Effector CD4-positive, alpha-beta T cell (primary cell): ENCODE measurements at regions not wholly inside any gene's neighbourhood (a gene's known extent, or its start where the extent isn't known, plus 50 kb on each side); places are given as distances from the start of the nearest gene placed in this dataset.

Experiments
- DNase-seq: peaks from one replicate; pipeline ENCODE4 v3.0.0-alpha.2; 2020

DNA sequence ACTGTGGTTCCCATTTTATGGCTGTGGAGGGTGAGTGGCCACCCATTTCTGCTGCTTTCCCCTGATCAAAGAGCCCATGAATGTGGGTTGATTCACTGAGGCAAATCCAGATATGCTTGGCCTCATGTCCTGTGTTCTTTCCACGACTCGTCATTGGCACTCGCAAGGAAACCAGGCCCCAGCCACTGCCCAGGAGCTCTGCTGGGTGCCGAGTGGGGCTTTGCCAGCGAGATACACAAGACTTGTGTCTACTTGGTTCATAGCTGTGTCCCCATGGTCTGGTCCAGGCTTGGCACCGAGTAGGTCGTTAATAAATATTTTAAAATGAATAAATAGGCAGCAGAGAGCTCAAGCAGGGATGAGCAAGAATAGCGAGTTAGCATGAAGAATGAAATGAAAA lies 1291.5 kb downstream of the TBC1D22A start:
- DNase-seq: no peak

DNA sequence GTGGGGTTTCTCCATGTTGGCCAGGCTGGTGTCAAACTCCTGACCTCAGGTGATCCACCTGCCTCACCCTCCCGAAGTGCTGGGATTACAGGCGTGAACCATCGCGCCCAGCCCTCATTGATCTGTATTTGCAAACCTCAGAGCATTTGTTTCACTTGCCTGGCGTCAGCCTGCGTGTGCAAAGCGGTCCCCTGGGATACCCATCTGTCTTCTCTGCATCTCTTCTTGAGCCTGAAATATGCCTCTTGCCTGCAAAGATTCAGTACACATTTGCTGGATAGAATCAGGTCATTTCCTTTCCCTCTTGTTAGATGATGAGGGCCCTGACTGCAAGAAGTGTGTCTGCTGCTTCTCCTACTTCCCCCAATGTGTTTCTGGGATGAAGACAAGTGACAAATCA lies 1291.0 kb downstream of the TBC1D22A start:
- DNase-seq: no peak

DNA sequence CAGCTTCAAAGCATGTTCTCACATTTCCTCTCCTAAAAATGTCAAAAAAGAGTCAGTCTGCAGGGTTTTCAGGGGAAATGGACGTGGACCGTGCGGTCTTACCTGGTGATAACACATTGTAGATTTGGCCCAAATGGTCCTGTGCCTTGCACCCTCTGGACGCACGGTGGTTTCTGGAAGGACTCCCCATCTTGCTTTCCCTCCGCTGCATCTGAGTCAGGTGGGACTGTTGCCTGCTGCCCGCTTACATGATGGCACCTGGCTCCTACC lies 1290.1 kb downstream of the TBC1D22A start:
- no peak for DNase-seq

DNA sequence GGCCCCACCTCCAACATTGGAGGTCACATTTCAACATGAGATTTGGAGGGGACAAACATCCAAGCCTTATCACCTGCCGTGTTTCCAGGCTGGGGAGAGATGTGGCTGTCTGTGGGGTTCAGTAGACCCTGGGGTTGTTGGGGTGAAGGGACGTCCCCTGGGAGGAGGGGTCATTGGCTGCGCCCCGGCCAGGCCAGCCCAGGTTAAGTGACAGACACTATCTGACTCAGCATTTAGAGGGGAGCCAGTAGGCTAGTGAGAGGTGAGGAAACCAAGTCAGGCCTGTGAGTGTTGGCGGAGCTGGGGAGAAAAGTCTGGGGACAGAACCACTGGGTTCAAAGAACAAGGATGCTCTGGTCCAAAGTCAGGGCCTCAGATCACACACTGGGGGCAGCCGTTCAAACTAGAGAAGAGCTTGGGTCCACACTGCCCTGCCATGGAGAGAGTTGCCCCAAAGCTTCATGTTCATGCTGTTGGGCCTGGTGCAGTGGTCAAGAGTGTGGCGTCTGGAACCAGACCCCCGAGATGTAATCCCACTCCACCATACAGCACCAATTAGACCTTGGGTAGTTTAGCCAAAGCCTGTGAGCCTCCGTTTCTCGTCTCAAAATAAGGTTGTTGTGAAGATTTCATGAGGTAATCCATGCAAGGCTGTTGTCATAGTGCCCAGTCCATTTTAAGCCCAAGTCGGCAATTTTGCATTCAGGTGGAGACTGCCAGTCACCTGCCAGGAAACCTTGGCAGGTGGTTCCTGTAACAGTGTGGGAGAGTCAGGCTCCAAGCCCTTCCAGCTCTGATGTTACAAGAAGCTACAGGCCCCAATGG lies 1289.6 kb downstream of the TBC1D22A start:
- DNase-seq: no peak

DNA sequence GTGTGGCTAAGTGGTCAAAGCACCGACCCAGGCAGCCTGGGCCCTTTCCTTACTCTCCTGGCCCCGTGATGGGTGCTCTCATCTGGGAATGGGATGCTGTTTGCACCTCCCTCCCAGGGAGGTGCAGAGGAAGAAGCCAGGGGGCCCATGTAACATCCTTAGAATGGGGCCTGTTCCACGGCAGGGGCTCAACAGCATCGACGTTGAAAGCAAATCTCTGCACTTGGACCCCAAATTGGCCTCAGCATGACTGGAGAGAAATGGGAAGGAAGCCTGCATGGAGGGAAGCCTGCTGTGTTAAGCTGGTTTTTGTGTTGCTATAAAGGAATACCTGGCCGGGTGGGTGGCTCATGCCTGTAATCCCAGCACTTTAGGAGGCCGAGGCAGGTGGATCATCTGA lies 1288.4 kb downstream of the TBC1D22A start:
- no peak for DNase-seq

DNA sequence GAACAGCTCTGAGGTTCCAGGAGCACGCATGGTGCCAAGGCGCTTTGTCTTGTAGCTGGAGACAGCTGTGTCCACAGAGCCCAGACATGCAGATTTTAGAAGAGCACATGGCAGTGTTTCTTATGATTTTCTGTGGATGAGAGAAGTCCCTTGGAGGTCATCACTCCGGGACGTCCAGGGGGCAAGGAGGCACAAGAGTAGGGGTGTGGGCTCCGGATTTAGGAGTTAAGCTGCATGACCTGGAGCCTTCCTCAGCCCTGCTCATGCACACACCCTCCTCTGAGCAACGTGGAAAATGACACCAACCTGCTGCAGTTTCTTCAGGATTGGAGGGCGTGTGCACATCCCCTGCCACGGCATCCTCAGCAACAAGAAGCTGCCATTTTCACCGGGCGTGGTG lies 1286.7 kb downstream of the TBC1D22A start:
- no peak for DNase-seq

DNA sequence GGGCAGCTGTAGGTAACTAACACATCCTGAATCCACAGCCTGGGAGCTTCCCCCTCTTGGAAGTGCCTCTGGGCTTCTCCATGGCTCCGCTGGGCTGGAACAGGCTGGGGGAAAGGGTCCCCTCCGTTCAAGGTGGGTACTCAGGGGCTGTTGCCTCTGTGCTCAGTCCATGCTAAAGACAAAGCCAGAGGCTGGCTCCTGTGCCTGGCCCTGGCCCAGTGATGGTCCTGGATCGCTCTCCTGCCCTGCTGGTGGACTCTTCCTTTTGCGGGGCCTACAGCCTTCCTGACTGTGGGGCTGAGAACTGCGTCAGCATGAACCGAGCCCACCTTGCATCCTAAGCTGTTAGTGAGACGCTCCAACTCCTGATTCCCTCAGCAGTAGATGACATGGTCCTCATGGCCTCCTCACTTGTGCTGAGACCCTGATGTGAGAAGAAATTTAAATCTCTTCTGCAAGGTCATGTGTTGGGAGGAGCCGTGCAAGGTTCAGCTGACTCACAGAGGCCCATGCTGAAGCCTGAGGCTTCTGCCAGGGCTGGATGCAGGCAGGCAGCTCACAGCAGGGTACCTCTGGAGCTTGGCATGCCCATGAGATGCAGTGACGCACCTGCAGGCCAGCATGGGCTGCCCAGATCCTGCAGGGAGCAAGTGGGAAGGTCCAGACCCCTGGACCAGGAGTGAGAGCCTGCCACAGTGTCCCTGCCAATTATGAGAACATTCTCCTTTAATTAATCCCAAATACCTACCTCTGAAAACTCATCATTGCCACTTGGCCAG lies 1285.5 kb downstream of the TBC1D22A start:
- DNase-seq: no peak

DNA sequence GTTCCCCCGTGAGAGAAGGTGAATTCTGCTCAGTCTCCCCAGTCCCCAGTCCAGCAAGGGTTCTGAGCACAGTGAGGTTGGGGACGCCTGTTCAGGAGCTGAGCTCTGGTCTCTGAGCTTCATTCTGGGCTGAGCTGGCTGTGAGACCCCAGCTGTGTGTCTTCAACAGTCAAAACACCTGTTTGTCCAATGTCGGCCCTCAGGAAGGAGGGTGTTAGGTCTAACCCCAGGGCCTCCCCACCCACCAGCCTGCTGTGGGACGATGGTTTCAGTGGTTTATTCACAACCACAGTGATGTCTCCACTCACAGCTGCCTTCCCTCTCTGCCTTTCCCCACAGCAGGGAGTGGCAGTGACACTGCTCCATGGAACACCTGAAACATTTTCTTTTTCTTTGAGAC lies 1282.9 kb downstream of the TBC1D22A start:
- DNase-seq: no peak

DNA sequence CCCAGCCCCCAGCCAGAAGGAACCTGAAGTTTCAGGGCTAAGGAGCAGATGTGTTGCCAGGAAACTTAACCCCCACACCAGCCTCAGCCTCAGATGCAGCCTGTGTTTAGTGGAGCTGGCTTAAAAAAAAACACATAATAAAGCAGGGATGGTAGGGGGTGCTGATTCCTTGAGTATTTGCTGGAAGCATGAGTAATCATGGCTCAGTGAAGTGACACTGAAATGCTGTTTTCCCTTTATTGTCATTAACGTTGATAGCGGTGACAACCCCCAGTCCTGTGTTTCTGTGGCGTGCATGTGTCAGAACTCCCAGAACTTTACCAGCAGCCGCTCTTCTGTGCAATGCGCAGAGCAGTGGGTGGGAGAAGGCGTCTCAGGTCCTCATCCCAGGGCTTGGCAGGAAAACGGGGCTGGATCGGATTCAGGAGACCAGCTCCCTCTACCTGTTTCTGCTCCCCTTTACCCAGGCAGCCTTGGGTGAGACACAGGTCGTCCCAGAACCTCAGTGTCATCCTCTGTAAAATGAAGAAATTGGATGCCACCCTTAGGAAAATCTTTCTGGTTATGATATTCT lies 1282.1 kb downstream of the TBC1D22A start:
- DNase-seq: no peak

DNA sequence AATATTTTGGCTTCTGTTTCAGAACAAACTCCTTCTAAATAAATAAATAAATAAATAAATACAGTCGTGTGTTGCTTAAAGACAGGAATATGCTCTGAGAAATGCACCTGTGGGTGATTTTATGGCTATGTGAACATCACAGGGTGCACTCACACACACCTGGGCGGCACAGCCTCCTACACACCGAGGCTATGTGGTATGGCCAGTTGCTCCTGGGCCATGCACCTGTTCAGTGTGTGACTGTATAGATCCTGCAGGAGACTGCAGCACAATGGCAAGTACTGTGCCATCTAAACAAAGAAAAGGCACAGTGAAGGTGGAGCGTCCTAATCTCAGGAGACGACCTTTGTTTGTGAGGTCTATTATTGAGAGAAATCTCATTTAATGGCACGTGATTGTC lies 1281.1 kb downstream of the TBC1D22A start:
- no peak for DNase-seq

DNA sequence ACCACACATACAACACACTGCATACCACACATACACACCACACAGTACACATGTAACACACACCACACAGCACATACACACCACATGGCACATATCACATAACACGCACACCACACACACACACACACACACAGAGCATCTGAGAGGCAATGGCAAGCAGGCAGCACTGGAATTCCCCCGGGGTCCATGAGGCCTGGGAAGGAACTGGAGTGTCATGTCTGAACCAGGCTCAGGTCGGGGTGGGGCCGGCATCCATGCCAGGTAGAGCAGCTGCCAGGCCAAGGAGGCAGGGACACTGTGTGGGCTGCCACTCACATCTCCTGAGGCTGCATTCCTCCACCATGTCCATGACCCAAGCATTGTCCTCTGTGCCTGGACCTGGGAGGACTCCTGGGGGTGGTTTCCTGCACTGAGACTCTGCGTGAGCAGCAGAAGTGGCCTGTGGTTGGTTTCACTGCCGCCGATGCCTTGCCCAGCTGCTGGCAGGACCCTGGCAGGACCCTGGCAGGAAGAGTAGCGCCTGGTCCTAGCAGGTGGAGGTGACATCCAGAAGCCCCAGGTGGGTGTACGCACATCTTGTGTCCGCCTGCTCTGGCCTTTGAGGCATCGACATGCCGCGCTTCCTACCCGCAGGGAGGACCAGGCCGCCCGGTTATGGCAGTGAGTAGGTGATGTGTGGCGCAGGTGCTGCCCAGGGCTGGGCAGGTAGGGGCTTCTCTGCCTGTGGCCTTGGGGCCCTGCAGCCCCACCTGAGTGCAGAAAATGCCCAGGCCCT lies 1280.4 kb downstream of the TBC1D22A start:
- DNase-seq: no peak

DNA sequence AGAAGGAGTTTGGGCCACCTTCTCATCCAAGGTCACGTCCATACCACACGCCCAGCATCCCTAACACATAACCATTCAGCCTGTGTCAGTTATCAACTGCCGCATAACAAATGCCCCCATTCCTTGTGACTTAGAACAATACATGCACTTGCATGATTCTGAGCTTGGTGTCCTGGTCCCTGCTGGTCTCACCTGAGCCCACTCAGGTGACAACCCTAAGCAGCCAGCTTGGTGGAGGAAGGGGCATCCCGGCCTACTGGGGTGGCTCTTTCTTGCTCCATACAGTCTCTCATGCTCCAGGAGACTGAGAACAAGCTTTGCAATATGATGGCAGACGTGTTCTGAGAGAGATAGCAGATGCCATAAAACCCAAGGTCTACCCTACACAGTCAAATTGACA lies 1276.9 kb downstream of the TBC1D22A start:
- DNase-seq: no peak

DNA sequence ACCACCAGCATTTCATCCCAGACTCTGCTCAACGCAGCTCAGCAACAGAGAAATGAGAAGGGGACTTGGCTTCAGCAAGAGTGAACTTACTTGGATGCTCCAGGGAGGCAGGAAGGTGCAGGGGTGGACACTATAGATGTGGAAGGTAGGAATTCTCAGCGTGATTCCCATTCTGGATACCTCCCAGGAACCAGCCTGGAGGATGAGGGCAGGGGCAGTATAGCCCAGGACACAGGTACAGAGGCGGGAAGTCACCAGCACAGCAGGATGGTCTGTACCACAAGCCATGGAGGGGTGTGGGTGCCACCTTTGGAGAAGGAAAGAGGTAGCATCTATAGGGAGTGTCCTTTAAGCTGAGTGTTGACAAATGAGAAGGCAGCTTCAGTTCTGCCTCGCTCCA lies 1275.2 kb downstream of the TBC1D22A start:
- no peak for DNase-seq

DNA sequence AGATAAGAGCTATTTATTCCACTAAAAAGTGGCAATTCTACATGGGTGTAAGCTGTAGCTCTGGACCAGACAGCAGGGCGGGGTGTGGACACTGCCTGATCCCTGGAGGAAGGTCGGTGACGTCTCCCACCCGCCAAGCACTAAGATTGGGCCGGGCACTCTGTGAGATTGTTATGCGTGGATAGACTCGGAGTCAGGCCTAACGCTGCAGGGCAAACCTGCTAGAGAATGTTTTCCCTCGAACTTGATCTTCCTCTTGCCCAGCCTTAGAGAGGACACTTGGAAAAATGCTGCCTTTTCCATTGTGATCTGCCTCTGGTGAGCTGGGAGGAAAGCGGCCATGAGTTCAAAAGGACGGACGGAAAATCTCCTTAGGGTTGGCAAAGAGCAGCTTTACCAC lies 1273.4 kb downstream of the TBC1D22A start:
- no peak for DNase-seq

DNA sequence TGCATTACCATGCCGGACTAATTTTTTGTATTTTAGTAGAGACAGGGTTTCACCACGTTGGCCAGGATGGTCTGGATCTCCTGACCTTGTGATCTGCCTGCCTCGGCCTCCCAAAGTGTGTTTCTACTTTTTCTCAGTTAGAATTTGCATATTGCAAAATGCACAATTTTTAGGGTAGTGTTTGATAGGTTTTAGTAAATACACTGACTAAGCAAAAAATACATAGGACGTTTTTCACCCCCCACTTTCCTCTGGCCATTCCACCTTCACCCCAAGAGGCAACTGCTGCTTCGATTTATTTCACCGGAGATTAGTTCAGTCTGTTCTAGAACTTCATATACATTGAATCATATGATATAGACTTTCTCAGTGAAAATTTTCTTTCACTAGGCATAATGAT lies 1269.1 kb downstream of the TBC1D22A start:
- DNase-seq: no peak

DNA sequence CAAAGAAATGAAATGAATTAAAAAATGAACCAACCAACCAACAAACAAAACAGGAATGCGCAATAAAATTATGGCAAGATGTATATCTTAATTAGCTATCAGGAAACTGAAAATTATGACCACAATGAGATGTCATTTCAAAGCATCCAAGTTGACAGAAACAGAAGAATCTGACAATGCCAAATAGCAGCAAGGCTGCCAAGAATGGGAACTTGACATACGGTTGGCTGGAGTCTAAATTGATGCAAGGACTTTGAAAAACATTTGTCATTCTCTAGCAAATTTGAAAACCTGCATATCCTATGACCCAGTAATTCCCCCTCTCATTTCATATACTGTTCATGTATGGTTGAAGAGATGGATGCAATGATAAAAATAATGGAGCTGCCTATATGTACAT lies 1262.6 kb downstream of the TBC1D22A start:
- DNase-seq: no peak

DNA sequence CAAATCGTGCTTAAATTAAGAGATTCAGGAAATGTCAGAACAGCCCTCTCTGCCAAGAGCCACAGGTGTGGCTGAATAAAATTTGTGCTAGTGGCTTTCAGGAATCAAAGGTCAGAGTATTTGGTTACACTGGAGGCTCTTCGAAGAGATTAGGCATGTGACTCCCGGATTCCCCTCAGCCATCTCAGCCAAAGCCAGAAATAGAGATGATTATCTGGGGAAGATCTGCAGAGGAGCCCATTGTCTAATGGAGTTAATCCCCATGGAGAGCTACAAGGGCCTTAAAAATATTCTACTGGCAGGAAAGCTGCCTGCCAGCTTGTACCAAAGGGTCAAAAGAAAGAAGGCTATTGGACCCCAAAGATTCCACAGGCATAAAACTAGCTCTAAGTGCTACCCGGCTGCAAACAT lies 1259.5 kb downstream of the TBC1D22A start:
- no peak for DNase-seq

DNA sequence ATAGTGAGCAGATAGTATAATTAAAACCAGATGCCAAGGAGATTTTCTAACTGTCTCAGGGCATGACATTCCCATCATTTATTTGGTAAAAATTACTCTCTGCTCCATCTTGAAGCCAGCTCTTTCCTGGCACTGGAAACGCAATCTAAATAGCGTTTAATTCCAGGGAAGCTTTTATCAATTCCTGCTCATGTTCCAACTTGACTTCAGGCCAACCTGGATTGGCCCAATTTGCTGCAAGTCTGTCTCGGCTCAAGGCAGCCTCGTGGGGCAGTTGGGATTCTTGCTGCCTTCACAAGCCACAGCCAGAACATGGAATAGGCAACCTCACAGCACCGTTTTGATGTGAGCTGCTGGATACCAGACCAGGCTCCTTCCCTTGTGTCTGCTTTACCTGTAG lies 1255.9 kb downstream of the TBC1D22A start:
- DNase-seq: no peak

DNA sequence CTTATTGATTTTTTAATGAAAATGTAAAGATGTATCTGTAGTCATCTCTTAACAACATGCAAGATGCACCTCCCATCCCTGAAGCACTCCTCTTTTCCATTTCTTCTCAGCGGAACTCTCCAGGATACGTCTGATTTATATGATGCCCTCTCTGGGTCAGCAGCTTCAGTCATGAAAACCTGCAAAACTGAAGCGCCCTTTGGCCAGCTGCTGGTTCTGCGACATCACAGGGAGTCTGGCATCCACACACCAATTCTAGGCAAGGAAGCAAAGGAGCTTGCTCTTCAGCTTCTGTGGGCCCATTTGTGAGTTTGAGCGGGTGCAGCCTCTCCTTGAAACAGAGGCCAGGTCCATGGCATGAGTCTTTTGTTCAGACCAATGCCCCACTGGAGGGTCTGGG lies 1253.3 kb downstream of the TBC1D22A start:
- DNase-seq: no peak

DNA sequence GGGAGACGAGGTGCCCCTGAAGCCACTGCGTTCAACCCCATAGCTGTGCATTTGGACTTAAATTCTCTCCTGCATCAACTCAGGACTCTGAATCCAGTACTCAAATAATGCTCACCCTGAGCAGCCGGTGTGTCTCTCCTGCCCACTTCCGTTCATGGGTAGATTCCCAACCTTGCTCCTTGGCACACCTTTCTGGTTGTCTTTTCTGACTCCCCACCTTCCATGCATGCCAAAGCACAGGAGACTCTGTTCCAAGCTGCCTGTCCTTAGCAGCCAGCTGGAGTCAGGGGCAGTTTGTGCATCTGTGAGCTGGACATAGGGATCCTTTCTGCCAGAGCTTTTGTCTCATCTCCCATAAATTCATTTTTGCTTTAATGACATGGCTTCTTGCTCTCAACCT lies 1242.5 kb downstream of the TBC1D22A start:
- no peak for DNase-seq

DNA sequence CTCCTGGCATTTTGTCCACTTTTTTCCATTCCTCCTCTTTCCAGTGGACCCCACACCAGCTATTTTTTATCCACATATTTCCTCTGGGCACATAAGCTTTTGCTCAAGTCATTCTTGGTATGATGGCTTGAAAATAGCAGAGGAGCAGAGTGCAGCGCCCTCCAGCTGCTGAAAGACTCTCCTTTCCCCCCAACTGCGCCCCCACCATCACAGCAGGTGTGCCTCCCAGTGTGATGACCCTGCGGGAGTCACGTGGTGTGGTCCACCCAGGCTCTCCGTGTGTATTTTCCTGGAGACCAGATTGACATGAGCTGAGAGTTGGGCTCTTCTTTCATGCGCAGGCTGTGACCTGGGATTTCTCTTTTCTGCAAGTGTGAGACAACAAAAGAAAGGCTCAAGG lies 1241.6 kb downstream of the TBC1D22A start:
- DNase-seq: no peak

DNA sequence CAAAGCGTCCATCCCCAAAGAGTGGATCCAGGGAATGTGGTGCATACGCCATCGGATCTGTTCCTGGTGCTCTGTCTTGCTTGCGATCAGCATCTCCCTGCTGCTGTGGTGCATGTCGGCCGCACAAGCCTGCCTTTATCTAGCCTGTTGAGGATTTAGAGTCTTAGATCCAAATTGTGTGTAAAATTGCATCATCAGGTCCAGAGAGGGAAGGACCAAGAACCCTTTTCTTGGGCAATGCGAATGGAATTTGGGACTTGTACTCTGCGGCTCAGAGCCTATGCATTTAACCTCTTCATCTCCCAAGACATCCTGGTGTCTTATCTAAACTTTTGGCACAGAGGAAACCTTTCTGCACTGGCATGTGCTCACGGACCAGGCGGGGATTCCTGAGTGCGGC lies 1238.7 kb downstream of the TBC1D22A start:
- no peak for DNase-seq

DNA sequence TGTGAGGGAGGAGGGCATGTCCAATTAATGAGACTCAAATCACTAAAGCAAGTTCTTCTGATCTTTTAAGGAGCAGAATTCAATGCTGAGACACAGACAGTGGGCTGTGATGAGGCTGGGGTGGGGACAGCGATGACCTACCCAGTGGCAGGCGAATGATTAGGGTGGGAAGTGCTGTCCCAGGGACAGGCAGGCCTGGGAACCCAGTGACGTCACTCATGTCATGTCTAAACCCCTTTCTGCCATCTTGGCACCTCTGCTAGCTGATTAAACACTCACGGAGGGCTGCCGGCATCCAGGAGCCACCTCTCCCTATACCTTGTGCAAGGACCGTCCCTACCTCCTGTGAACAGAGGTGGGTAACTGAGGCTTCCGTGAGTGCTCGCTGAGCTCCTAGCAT lies 1235.2 kb downstream of the TBC1D22A start:
- no peak for DNase-seq
